OCI-LY1 (cell line): ENCODE measurements at regions not wholly inside any gene's neighbourhood (a gene's known extent, or its start where the extent isn't known, plus 50 kb on each side); places are given as distances from the start of the nearest gene placed in this dataset.

Experiments
- EZH2 ChIP-seq: fragments of 200-600 bp; sonication (generic), shearing (Covaris generic); IDR thresholded peaks from 2 replicates; pipeline ENCODE4 v1.8.0; 2017; ENCODE audit warnings: borderline replicate concordance, mixed run types, mild to moderate bottlenecking, antibody characterized with exemption, low read length, moderate library complexity, mixed read lengths
- TF ChIP-seq, protein P1 (sequence below): fragments of 200-600 bp; sonication (generic), shearing (Covaris generic); IDR thresholded peaks from 2 replicates; pipeline ENCODE4 v1.5.1; 2017; ENCODE audit warnings: mild to moderate bottlenecking, antibody characterized with exemption, low read length, moderate library complexity, mixed read lengths

- TF ChIP-seq, protein P1, sequence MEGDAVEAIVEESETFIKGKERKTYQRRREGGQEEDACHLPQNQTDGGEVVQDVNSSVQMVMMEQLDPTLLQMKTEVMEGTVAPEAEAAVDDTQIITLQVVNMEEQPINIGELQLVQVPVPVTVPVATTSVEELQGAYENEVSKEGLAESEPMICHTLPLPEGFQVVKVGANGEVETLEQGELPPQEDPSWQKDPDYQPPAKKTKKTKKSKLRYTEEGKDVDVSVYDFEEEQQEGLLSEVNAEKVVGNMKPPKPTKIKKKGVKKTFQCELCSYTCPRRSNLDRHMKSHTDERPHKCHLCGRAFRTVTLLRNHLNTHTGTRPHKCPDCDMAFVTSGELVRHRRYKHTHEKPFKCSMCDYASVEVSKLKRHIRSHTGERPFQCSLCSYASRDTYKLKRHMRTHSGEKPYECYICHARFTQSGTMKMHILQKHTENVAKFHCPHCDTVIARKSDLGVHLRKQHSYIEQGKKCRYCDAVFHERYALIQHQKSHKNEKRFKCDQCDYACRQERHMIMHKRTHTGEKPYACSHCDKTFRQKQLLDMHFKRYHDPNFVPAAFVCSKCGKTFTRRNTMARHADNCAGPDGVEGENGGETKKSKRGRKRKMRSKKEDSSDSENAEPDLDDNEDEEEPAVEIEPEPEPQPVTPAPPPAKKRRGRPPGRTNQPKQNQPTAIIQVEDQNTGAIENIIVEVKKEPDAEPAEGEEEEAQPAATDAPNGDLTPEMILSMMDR: no peak
- TF ChIP-seq EZH2: no peak
Observed at GRCh38 chr4:12005471-12005870, 576.8 kb upstream of the HS3ST1 start.
